Limb (tissue), 2 donors: ENCODE measurements at regions not wholly inside any gene's neighbourhood (a gene's known extent, or its start where the extent isn't known, plus 50 kb on each side); places are given as distances from the start of the nearest gene placed in this dataset.
"Not testable (repeated sequence)": the region's sequence is repeated elsewhere in the genome, so short reads cannot be mapped to it uniquely, and the experiment has no call there.

Experiments used
- DNase-seq, 2 donors: peaks; one replicate each; pipeline ENCODE4 v3.0.0-alpha.2; 2016; ENCODE audit errors: extremely low spot score in 2 of 2

- DNase-seq = no peak
Observed at GRCh38 chrX:98028691-98029090, 1145.0 kb downstream of the RPA4 start.

GRCh38 chrX:98029861-98030260 lies 1146.2 kb downstream of the RPA4 start:
- DNase-seq = no peak

GRCh38 chrX:98057176-98057575 lies 1173.5 kb downstream of the RPA4 start:
- no peak for DNase-seq

GRCh38 chrX:98065151-98065550 lies 1181.4 kb downstream of the RPA4 start:
- DNase-seq = no peak

- DNase-seq = no peak
Observed at GRCh38 chrX:98067611-98068010, 1183.9 kb downstream of the RPA4 start.

- DNase-seq = no peak
Observed at GRCh38 chrX:98068024-98068580, 1184.4 kb downstream of the RPA4 start.

- no peak for DNase-seq
Observed at GRCh38 chrX:98071331-98071730, 1187.6 kb downstream of the RPA4 start.

- no peak for DNase-seq
Observed at GRCh38 chrX:98077440-98077839, 1193.7 kb downstream of the RPA4 start.

GRCh38 chrX:98111684-98112083 lies 1228.0 kb downstream of the RPA4 start:
- DNase-seq = no peak

GRCh38 chrX:98114021-98114420 lies 1230.3 kb downstream of the RPA4 start:
- no peak for DNase-seq

- DNase-seq = no peak
Observed at GRCh38 chrX:98141466-98141865, 1257.8 kb downstream of the RPA4 start.

GRCh38 chrX:98191003-98191402 lies 1307.3 kb downstream of the RPA4 start:
- DNase-seq = no peak

GRCh38 chrX:98194036-98194435 lies 1310.3 kb downstream of the RPA4 start:
- DNase-seq = no peak

GRCh38 chrX:98203800-98204199 lies 1320.1 kb downstream of the RPA4 start:
- no peak for DNase-seq

- DNase-seq = no peak
Observed at GRCh38 chrX:98207947-98208346, 1324.2 kb downstream of the RPA4 start.

GRCh38 chrX:98231003-98231402 lies 1347.3 kb downstream of the RPA4 start:
- no peak for DNase-seq

GRCh38 chrX:98240061-98240460 lies 1356.4 kb downstream of the RPA4 start:
- DNase-seq = not testable (repeated sequence)

- no peak for DNase-seq
Observed at GRCh38 chrX:98263135-98263534, 1379.4 kb downstream of the RPA4 start.

GRCh38 chrX:98289726-98290125 lies 1406.0 kb downstream of the RPA4 start:
- no peak for DNase-seq

- no peak for DNase-seq
Observed at GRCh38 chrX:98294310-98294709, 1410.6 kb downstream of the RPA4 start.

- no peak for DNase-seq
Observed at GRCh38 chrX:98296129-98296528, 1412.4 kb downstream of the RPA4 start.

- no peak for DNase-seq
Observed at GRCh38 chrX:98299785-98300184, 1416.1 kb downstream of the RPA4 start.

GRCh38 chrX:98300536-98300935 lies 1416.8 kb downstream of the RPA4 start:
- not testable (repeated sequence) for DNase-seq

- no peak for DNase-seq
Observed at GRCh38 chrX:98331407-98331806, 1447.7 kb downstream of the RPA4 start.
